ENCODE measurements at regions not wholly inside any gene's neighbourhood (a gene's known extent, or its start where the extent isn't known, plus 50 kb on each side); places are given as distances from the start of the nearest gene placed in this dataset.

DNA sequence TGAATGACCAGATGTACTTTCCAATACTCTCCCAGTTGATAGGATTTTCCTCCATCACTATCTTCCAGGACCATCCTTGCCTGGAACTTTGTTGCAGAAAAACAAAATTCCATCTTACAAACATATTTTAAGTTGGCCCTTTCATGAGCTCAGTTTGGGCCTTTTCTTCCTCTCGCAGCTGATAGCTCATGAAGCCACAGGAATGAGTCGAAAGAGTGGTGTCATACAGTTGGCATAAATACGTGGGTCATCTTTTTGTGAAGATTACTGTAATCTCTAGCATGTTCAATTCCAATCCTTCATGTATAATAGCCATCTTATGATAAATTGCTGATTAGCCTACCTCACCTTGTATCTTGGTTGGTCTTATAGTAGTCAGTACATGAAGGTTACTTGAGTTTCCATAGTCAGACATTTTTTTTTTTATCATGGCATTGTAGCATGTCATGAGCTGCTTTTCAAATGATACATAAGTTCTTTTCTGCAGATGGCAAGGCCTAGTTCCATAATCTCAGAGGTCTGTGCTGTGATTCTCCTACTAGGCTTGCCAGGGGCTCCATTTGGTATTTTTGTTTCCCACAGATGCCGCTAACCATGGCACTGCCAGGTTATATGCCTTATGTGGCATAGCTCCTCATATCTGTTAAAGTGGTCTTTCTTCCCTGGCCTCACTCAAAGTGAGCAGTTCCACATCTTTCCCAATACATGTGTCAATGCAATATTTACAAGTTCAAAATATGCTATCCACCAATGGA, 380.6 kb upstream of the DCN start:
- in situ Hi-C loops (cut with HindIII; ENCODE audit: low sequenced_read_pairs) = no loop called here

DNA sequence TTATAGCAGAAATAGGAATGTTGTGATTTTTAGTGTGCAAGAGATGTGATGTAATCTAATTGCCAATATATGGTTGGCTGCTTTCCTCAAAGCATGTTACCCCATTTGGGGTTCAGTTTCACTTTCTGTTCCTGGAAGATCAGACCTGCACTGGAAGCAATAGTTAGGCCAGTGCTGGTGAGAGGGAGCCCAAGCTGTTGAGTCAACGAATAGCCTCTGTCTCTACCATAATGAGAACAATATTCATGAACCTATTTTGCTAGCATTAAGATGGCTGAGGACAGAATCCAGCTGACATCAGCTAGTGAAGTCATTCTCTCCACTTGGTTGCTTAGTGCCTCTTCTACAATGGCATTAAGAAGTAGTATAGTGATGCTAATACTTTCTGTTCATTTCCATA, 379.9 kb upstream of the DCN start:
- in situ Hi-C loops (cut with HindIII; ENCODE audit: low sequenced_read_pairs) = no loop called here
- DNase-seq (ENCODE audit: low spot score) = no peak

More for the DNA sequence above, 380.6 kb upstream of the DCN start:
- no peak for DNase-seq (ENCODE audit: low spot score)

DNA sequence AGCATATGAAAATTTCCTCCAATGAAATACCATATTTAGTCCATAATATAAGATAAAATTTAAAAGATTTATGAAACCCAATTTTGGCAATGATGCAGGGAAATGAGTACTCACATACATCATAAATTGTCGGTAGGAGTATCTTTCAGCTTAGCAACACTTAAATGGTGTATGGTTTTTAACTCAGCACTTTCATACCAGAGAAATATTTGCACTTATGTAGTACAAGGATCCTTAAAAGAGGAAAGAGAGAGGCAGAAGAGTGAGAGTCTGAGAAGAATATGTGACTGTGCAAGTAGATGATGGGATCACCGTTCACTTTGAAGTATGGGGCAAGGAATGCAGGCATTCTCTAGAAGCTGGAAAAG, 379.3 kb upstream of the DCN start:
- no peak for DNase-seq (ENCODE audit: low spot score)
- in situ Hi-C loops (cut with HindIII; ENCODE audit: low sequenced_read_pairs) = no loop called here

DNA sequence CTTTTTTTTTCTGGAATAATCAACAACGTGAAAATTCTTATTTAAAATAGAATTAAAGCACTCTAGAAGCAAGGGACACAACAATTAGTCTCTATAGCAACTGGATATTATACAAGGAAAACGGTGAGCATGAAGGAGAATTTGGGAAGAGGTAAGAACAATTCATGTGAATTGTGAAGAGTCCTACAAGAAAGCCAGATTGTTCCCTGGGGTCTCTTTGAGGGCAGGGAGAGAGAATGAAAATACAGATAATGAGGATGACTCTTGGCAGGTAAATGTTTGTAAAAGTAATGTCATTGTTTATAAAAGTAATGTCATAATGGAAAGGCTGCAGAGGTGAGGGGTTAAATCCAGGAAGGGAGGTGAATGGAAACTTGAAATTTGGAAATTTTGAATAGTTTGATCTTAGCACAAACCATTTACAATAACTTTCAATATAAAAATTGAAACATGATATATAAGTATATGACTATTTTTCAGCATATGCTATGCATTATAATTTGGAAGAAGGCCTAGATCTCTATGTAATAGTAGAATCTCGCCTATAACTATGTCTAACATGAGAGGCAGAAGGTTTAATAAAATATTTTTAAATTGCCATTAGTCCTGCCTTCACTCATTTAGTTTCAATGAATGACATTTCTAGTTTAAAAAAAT, 378.8 kb upstream of the DCN start:
- in situ Hi-C loops (cut with HindIII; ENCODE audit: low sequenced_read_pairs) = no loop called here
- no peak for DNase-seq (ENCODE audit: low spot score)

DNA sequence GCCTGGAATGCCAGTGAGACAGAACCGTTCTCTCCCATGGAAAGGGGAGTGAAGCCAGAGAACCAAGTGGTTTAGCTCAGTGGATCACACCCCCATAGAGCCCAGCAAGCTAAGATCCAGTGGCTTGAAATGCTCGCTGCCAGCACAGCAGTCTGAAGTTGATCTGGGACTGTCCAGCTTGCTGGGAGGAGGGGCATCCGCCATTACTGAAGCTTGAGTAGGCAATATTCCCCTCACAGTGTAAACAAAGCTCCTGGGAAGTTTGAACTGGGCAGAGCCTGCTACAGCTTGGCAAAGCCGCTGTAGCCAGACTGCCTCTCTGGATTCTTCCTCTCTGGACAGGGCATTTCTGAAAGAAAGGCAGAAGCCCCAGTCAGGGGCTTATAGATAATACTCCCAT, 374.3 kb upstream of the DCN start:
- DNase-seq (ENCODE audit: low spot score) = no peak
- in situ Hi-C loops (cut with HindIII; ENCODE audit: low sequenced_read_pairs) = no loop called here

DNA sequence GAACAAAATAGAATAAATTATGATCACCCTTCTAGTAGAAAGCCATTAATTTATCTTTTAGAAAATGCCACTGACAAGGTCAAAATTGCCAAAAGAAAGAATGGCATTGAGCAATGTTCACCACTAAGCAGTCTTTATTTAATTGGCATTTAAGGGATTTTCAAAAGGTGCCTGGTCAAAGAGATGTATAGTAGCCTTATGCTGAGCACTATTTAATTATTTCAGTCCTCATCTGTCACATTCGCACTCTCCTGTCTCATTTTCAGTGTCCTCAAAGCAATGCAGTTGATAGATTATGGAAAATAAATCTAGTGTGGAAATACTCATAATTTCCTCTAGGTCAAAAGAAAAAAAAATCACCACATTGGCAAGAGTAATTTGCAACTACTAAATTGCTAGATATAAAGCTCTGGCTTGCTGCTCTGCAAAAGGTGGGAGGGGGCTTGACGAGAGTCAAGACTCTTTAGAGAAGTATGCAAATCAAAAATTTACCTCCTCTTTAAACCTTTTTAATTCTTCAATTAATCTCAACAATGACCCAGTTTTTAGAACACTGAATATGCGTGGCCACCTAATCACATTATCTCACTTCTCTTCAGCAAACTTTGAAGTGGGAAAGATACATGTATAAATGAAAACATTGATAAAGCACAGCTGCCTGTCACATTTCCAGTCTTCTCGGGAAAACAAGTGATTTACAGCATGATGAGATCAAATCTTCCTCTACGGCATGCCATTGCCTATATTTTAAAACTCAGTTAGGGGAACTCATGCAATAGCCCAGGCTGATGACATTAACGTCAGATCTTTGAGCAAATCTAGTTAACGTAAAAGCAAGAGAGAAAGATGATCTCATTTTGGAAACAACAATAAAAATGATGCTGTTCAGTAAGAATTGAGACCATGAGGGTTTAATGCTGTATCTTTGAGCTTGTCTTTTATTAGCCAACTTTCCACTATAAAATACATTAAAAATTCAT, 373.1 kb upstream of the DCN start:
- in situ Hi-C loops (cut with HindIII; ENCODE audit: low sequenced_read_pairs) = no loop called here
- DNase-seq (ENCODE audit: low spot score) = no peak

DNA sequence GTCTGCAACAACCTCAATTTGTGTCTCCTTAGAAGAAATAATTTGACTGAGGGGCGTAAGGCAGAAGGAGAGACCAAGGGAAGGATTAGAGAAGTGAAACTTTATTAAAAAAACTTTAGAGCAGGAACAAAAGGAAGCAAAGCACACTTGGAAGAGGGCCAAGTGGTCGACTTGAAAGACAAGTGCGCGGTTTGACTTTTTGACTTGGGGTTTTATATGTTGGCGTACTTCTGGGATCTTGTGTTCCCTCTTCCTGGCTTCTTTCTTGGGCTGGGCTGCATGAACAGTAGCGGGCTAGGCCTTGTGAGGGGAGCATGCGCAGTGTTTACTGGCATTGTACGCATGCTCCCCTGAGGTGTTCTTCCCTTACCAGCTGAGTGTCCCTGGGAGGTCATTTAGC, 369.3 kb upstream of the DCN start:
- in situ Hi-C loops (cut with HindIII; ENCODE audit: low sequenced_read_pairs) = no loop called here

DNA sequence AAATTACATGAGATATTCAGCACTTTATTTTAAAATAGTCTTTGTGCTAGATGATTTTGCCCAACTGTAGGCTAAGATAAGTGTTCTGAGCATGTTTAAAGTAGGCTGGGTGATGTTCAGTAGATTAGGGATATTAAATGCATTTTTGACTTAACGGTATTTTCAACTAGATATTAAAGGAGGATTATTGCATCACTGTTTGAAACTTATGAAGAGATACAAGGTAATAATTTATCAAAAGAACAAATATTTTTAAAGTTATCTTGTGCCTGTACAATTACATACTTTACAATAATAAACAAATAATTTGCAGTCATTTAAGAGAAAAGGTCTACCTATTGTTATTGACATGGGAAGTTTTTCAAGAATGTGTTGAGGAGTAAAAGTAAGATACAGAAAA, 368.6 kb upstream of the DCN start:
- in situ Hi-C loops (cut with HindIII; ENCODE audit: low sequenced_read_pairs) = no loop called here

More for the DNA sequence above, 369.3 kb upstream of the DCN start:
- DNase-seq (ENCODE audit: low spot score) = no peak

DNA sequence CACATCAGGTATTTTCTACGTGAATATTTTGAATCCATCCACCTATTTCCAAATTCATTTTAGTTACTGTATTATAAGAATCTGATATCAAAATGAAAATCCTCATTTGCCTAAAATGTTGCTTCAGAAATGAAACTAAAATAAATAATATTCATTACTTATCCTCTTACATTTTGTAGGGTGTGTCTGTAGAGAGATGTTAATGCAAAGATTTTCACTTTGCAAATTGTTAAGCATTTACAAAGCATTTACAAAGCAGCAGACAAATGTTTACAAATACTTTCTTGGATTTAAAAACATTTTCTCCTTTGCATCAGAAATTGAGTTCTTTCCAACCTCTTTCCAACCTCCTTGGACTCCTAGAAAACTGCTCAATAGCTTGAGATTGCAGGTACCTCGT, 360.0 kb upstream of the DCN start:
- DNase-seq (ENCODE audit: low spot score) = no peak
- in situ Hi-C loops (cut with HindIII; ENCODE audit: low sequenced_read_pairs) = no loop called here

More for the DNA sequence above, 368.6 kb upstream of the DCN start:
- no peak for DNase-seq (ENCODE audit: low spot score)

DNA sequence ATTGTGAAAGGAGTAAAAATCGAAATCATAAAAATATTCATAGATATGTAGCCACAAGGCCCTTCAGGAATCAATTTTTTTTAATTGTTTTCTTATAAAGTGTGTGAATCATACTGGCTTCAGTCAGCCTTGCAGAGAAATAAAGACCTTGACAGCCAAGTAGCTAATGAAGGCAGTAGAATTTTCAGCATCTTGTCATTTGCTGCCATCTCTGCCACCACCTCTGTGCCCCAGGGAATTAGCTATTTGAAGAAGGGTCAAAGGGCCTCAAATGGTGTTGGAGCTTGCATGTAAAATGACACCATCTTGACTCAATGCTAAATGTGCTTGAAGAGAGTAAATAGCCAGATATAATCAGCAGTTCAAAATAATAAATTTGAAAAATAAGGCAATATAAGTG, 359.4 kb upstream of the DCN start:
- in situ Hi-C loops (cut with HindIII; ENCODE audit: low sequenced_read_pairs) = no loop called here
- DNase-seq (ENCODE audit: low spot score) = no peak

DNA sequence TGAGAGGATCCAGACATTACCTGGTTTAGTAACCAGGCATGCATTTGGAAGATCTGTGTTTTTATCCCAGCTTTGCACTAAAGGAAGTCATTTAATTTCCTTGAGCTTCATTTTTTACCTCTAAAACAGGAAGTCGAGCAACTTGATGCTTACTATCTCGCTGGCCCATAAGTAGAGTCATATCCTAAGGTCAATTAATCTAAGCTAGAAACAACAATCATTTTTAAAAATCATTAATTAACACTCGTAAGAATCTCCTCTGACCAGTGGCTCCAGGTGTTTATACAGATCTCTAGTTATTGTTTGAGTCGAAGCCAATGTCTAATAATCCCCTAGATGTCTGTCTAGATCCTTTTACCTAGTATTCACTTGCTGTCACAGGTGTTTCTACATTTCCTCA, 355.8 kb upstream of the DCN start:
- DNase-seq (ENCODE audit: low spot score) = no peak
- in situ Hi-C loops (cut with HindIII; ENCODE audit: low sequenced_read_pairs) = no loop called here

DNA sequence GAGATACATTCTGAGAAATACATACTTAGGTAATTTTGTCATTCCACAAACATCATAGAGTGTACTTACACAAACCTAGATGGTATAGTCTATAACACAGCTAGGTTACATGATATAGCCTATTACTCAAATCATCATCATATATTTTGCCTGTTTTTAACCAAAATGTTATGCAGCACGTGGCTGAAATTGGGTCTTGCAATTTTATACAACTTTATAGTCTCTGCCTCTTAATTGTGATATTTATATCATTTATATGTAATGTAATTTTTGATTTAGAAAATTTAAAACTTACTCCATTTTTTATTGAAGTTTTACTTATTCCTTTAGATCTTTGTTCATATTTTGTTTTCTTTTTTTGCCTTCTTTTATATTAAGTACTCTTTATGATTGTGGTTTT, 350.7 kb upstream of the DCN start:
- DNase-seq (ENCODE audit: low spot score) = no peak
- in situ Hi-C loops (cut with HindIII; ENCODE audit: low sequenced_read_pairs) = no loop called here

DNA sequence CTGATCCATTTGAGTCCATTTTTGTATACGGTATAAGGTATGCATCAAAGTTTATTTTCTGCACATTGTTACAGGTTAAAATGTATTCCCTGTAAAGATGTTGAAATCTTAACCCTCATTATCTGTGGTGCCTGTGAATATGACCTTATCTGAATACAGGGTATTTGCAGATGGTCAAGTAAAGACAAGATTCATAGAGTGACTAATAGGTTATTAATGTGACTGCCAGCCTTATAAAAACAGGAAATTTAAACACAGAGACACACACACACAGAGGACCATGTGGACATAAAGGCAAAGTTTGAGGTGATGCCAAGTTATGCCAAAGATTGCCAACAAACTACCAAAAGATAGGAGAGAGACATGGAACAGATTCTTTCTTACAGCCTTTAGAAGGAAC, 347.2 kb upstream of the DCN start:
- DNase-seq (ENCODE audit: low spot score) = no peak
- in situ Hi-C loops (cut with HindIII; ENCODE audit: low sequenced_read_pairs) = no loop called here

DNA sequence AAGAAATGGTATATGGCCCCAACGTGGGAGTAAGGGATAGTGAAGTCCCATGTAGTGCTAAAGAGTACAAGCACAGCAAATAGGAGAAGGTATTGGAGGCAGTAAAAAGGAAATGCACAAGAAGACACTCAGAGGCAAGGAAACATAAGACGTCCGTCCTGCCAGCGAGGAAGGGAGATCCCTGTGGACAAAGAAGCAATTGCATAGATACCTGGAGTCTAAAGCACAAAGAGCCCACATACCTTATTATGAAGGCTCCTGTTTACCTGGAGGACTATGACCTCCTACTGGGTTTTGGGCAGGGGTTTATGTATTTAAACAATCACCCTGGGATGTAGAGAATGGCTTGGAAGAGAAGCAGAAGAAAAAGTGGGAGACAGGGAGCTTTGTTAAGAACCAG, 341.2 kb upstream of the DCN start:
- DNase-seq (ENCODE audit: low spot score) = no peak

DNA sequence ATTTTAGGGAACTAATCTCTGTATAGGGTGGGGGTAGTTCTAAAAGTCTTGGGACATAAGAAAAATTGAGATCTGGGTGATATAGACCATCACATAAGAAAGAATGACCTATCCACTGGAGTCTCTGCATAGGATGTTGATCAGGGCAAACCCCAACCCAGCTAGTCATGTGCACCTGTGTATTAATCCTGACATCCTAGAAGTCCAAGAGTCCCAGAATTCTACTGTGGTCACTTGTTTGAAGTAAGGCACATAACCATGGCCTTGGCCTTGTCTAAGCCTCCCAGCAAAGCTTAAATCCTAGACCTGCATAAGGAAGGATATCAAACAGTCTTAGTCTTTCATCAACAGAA, 334.1 kb upstream of the DCN start:
- in situ Hi-C loops (cut with HindIII; ENCODE audit: low sequenced_read_pairs) = no loop called here
- no peak for DNase-seq (ENCODE audit: low spot score)

More for the DNA sequence above, 341.2 kb upstream of the DCN start:
- in situ Hi-C loops (cut with HindIII; ENCODE audit: low sequenced_read_pairs) = no loop called here

DNA sequence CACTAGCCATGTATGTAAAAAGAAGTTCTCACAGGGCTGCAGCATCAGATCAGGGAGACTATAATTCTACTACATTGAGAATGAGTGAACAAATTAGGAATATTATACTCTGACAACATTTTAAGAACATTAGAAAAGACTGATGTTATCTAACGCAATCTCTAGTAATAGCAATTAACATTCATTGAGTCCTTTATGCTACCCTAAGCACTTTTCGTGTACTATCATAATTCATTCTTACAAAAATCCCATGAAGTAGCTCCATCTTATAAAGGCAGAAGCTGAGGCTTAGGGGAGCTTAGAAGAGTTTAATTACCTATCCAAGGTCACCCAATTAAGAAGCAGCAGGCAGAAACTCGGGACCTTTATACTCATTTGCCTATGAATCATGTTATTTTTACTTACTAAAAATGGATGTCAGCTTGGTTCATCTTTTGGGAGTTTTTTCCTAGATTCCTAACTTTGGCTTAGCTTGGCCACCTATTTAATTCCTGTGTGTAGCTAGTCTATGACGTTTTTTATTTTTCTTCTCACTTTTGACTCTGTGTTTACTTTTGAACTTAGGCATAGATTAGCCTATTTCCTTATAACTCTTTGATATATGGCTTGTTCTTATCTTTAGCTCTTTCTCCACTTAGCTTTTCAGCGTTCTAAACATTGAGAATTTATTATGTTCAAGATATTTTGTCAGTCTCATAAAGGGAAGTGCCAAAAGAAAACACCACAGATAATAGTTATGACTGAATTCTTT, 333.5 kb upstream of the DCN start:
- in situ Hi-C loops (cut with HindIII; ENCODE audit: low sequenced_read_pairs) = no loop called here
- no peak for DNase-seq (ENCODE audit: low spot score)

DNA sequence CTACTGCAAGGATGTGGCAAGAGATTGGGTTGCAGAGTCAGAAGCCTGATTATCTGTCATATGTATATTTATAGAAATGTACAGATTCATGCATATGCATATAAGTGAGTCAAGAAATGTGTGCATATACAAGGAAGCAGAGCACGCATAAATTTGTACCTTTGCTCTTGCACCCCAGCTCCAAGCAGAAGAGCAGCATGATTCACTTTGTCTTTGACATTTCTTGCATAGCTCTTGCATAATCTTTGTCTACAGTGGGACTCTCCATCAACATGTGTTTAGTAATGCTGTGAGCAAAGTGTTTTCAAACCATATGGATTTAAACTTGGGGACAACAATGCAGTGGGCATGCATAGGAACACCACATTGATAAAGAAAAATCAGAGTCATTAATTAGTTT, 330.7 kb upstream of the DCN start:
- in situ Hi-C loops (cut with HindIII; ENCODE audit: low sequenced_read_pairs) = no loop called here
- no peak for DNase-seq (ENCODE audit: low spot score)

DNA sequence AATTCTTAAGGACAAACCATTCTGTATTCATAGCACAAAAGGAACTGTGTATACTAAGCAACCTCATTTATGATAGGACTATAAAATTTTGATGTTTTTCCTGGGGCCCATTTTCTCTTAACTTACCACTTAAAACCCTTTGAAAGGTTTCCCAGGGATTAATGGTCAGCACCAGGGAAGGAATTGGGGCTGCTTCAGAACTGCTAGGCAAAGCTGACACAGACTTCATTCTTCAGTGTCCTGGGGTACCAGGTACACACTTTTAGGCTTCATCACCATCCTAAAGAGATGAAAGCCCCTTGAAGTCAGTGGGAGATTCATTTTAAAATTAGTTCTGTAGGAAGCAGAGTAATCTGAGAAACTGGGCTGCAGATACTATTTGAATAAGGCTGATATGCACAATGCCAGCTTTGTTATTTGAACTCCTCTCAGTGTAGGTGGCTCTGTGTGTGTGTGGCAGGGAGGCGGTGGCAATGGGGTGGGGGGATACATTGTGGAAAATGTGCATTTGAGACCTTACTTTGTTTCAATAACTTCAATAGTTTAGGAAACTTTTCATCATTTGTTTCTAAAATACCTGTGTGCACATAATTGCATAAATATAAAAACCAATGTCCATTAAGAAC, 329.3 kb upstream of the DCN start:
- in situ Hi-C loops (cut with HindIII; ENCODE audit: low sequenced_read_pairs) = no loop called here

DNA sequence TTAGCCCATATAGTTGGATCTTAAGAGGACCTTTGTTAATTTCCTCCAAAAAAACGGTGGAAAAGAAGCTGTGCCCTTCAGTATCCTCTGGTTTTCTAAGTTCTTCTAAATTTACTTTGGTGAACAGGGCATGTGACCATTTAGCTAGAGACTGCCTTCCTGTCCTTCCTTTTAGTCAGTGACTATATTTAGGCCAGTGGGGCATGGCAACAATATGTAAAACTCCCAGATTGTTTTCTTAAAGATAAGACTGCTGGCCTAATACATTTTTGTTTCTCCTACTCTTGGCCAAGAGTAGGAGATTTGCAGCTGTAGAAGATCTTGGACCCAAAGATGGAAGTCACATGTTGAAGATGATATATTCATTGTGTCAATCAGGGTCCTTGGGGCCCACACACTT, 325.1 kb upstream of the DCN start:
- DNase-seq (ENCODE audit: low spot score) = no peak
- in situ Hi-C loops (cut with HindIII; ENCODE audit: low sequenced_read_pairs) = no loop called here

More for the DNA sequence above, 329.3 kb upstream of the DCN start:
- no peak for DNase-seq (ENCODE audit: low spot score)
